Skeletal muscle satellite cell (primary cell): ENCODE measurements at regions not wholly inside any gene's neighbourhood (a gene's known extent, or its start where the extent isn't known, plus 50 kb on each side); places are given as distances from the start of the nearest gene placed in this dataset.
"Not testable (repeated sequence)": the region's sequence is repeated elsewhere in the genome, so short reads cannot be mapped to it uniquely, and the experiment has no call there.

Experiments used
- H3K27me3 ChIP-seq: 2 replicates; pipeline ENCODE4 v1.7.0; 2013; ENCODE audit warnings: low read length; ENCODE audit not compliant: control insufficient read depth, insufficient read depth
- H3K36me3 ChIP-seq: 2 replicates; pipeline ENCODE4 v1.7.0; 2013; ENCODE audit warnings: mild to moderate bottlenecking, control low read depth, low read length; ENCODE audit not compliant: insufficient read depth
- H3K4me1 ChIP-seq: 2 replicates; pipeline ENCODE4 v1.7.0; 2013; ENCODE audit warnings: low read length; ENCODE audit not compliant: control insufficient read depth, insufficient read depth
- H3K4me2 ChIP-seq: 2 replicates; pipeline ENCODE4 v1.7.0; 2013; ENCODE audit warnings: mild to moderate bottlenecking, low read length
- H3K4me3 ChIP-seq: 2 replicates; pipeline ENCODE4 v1.7.0; 2013; ENCODE audit warnings: low read length
- H3K9ac ChIP-seq: 2 replicates; pipeline ENCODE4 v1.7.0; 2013; ENCODE audit warnings: mild to moderate bottlenecking, low read depth, low read length, moderate library complexity
- H3K9me3 ChIP-seq: replicated peaks from 2 replicates; pipeline ENCODE4 v1.7.0; 2013; ENCODE audit warnings: mild to moderate bottlenecking, control low read depth, low read length

DNA sequence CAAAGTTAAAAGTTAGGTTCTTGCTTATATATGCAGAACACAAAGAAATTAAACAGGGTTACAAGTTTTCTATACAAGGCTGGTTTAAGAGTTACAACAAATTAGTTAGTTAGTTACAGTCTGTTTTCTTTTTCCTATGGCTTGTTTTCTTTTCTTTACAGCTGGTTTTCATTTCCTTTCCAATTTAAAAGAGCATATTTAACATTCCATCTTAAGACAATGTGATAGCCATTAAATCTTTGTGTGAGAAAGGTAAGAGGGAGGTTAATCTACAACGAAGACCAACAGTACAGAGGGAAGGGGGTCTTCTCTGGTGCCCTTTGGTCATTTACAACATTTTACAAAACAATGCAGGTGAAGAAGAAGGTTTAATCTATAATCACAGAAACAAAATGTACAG, 290.6 kb downstream of the ZNF674 start:
- H3K9ac ChIP-seq: no peak overlapping the region
- H3K27me3 ChIP-seq: no peaks in the 10 kb centered on the region
- H3K9me3 ChIP-seq: no peaks in the 10 kb centered on the region
- H3K4me3 ChIP-seq: no peak overlapping the region
- H3K4me1 ChIP-seq: peaks cover 11% of the 10 kb centered on the region
- no peaks in the 10 kb centered on the region for H3K36me3 ChIP-seq
- no peak overlapping the region for H3K4me2 ChIP-seq

DNA sequence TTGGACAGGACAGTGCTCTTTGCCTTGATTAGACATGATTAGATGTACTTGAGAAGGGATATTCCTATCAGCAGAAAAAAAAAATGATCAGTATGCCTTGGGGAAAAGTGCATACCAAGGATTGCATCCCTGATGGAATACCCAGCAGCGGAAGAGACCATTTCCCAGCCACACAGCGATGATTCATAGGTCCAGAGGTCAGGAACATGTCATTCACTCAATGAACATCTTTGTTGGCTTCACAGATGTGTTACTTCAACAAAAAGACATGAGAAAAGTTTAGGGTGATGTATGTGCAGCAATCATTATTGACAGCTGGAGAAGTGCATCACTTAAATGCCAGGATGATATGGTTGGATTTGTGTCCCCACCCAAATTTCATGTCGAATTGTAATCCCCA, 293.5 kb downstream of the ZNF674 start:
- Histone ChIP-seq H3K9ac (no peak overlapping the region), H3K9me3 (no peaks in the 10 kb centered on the region), H3K4me2 (no peak overlapping the region), H3K27me3 (peaks cover 3% of the 10 kb centered on the region), H3K36me3 (no peaks in the 10 kb centered on the region), H3K4me1 (peaks cover 11% of the 10 kb centered on the region), H3K4me3 (no peak overlapping the region)

DNA sequence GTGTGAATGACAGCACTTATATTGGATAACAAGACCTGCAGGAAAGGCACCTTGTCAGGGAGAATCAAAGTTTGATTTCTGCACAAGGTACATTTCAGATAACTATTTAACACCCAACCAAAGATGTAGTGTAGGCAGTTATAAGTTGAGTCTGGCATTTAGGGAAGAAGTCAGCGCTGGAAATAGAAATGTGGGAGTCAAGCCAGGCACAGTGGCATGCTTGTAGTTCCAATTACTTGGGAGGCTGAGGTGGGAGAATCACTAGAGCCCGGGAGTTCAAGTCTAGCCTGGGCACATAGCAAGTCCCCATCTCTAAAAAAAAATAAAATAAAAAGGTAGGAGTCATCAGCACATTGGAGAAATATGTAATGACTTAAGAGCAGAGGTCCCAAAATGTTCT, 295.1 kb downstream of the ZNF674 start:
- H3K4me2 ChIP-seq: no peak overlapping the region
- H3K36me3 ChIP-seq: no peaks in the 10 kb centered on the region
- H3K4me1 ChIP-seq: peaks cover 10% of the 10 kb centered on the region
- no peaks in the 10 kb centered on the region for H3K9me3 ChIP-seq
- H3K4me3 ChIP-seq: no peak overlapping the region
- peaks cover 3% of the 10 kb centered on the region for H3K27me3 ChIP-seq
- no peak overlapping the region for H3K9ac ChIP-seq

DNA sequence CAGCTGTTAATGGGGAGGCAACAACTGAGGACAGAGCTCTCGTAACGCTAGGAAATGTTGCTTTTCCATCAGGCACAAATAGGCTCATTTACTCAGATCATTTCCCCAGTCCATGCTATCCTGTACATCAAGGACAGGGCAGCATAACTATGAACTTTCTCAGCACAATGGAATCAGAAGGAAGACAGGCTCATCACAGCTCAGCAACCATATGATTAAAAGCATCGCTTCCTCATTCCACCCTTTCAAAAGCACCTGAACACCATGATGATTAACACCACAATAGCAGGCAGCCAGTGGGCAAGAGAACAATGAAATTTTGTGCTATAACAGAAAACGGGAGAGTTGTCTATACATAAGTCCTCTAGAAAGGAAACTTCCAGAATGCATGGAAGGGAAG, 297.8 kb downstream of the ZNF674 start:
- Histone ChIP-seq H3K36me3 (no peaks in the 10 kb centered on the region), H3K9me3 (no peaks in the 10 kb centered on the region), H3K4me2 (no peak overlapping the region), H3K4me1 (no peaks in the 10 kb centered on the region), H3K4me3 (no peak overlapping the region), H3K27me3 (peaks cover 3% of the 10 kb centered on the region), H3K9ac (no peak overlapping the region)

DNA sequence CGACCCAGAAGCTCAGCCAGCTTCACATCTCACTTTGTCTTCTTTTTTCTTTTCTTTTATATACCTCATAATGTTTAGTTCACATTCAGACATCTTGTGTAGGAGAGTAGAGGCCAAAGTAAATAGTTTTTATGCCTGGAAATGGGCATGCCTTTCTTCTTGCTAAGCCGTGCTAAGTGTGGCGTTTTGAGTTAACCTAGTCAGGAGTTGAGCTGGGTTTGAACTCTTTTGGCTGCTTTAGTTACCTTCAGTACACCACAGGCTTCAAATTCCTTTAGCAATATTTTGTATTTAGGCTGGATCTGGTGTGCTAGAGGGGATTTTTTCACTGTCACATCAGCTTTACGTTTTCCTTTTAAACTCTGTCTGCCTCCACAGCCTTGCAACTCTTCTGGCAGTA, 300.8 kb downstream of the ZNF674 start:
- no peak overlapping the region for H3K9ac ChIP-seq
- no peaks in the 10 kb centered on the region for H3K4me1 ChIP-seq
- H3K4me2 ChIP-seq: no peak overlapping the region
- peaks cover 3% of the 10 kb centered on the region for H3K27me3 ChIP-seq
- H3K4me3 ChIP-seq: no peak overlapping the region
- H3K36me3 ChIP-seq: no peaks in the 10 kb centered on the region
- no peaks in the 10 kb centered on the region for H3K9me3 ChIP-seq

DNA sequence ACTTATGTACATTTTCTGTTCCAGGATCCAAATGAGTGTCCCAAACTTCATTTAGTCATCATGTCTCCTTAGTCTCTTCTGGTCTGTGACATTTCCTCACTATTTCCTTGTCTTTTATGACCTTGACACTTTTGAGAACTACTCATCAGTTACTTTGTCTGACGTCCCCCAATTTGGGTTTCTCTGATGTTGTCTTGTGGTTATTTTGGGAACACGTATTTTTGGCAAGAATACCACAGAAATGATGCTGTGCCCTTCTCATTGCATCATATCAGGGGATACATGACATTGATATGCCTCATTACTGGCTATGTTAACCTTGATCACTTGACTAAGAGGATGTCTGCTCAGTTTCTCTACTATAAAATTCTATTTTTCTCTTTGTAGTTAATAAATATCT, 308.8 kb downstream of the ZNF674 start:
- Histone ChIP-seq H3K9ac (no peak overlapping the region), H3K4me3 (no peak overlapping the region), H3K4me1 (no peaks in the 10 kb centered on the region), H3K9me3 (no peaks in the 10 kb centered on the region), H3K27me3 (no peaks in the 10 kb centered on the region), H3K36me3 (no peaks in the 10 kb centered on the region), H3K4me2 (no peak overlapping the region)

DNA sequence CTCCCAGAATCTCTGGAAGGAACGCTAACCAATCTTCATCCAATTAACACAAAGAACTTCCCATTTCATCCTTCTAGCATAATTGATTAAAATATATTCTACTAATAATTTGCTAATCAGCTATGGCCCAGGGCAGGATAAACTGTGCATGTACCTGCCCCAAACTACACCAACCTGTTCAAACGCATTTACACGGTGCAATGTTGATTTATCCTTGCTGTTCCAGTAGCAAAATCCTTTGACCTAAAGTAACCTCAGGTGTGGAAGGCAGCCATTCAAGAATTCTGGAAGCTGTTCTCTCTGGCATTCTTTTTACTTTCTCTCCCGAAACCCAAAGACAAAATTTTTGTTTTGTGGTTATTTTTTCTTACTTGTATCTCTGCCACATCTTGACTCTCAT, 309.4 kb downstream of the ZNF674 start:
- Histone ChIP-seq H3K4me2 (no peak overlapping the region), H3K4me1 (no peaks in the 10 kb centered on the region), H3K9ac (no peak overlapping the region), H3K9me3 (no peaks in the 10 kb centered on the region), H3K36me3 (no peaks in the 10 kb centered on the region), H3K27me3 (no peaks in the 10 kb centered on the region), H3K4me3 (no peak overlapping the region)

DNA sequence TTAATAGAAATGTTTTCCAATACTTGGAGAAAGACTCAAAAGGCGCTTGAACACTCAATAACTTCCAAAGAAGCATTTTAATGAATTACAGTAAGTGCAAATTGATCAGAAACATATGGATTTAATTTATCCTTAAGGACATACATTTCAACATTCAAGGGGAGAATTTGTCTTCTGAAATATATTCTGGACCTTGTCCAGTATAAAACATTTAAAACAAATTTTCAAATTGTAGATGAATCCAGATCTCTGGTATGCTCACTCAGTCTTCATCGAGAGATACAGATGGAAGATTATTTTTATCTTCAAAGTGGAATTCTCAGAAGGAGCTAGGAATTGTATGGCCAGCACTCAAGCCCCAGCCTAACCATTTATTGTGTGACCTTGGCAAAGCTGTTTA, 310.4 kb downstream of the ZNF674 start:
- H3K4me1 ChIP-seq: no peaks in the 10 kb centered on the region
- no peaks in the 10 kb centered on the region for H3K9me3 ChIP-seq
- no peak overlapping the region for H3K4me3 ChIP-seq
- H3K36me3 ChIP-seq: no peaks in the 10 kb centered on the region
- no peak overlapping the region for H3K4me2 ChIP-seq
- no peak overlapping the region for H3K9ac ChIP-seq
- H3K27me3 ChIP-seq: no peaks in the 10 kb centered on the region

DNA sequence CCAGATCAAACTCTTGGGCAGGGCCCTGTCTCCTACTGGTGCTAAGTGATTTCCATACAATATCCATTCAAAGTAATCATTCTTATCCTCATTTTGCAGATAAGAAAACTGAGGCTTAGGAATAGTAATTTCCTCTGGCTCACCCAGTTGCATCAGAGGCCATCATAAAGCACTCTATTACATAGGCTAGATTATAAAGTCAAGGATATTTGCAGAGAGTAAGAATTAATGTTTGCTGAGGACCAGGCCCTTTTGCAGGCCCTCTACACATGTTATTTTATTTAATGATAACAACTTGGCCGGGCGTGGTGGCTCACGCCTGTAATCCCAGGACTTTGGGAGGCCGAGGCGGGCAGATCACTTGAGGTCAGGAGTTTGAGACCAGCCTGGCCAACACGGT, 316.8 kb downstream of the ZNF674 start:
- Histone ChIP-seq H3K4me1 (no peaks in the 10 kb centered on the region), H3K9me3 (no peaks in the 10 kb centered on the region), H3K27me3 (no peaks in the 10 kb centered on the region), H3K4me2 (no peak overlapping the region), H3K4me3 (no peak overlapping the region), H3K36me3 (no peaks in the 10 kb centered on the region), H3K9ac (no peak overlapping the region)

DNA sequence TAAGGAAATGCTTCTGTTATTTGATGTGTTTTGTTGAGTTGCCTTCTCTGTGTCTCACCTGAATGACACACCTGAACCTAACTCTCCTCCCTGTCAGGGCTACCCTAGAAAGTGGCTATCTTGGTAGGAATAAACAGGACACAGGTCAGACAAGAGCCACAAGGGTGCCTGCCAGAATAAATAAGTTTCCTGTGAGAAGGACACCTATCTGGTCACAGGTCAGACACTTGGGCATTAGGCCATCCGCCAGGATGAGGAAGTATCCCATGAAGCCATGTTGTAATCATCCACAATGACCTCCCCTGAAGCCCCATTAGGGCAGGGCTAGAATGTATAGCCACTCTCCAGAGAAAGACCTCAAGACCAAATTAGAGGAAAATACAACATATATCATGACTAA, 318.8 kb downstream of the ZNF674 start:
- H3K4me1 ChIP-seq: no peaks in the 10 kb centered on the region
- no peak overlapping the region for H3K4me2 ChIP-seq
- no peaks in the 10 kb centered on the region for H3K27me3 ChIP-seq
- H3K9ac ChIP-seq: no peak overlapping the region
- no peaks in the 10 kb centered on the region for H3K36me3 ChIP-seq
- no peak overlapping the region for H3K4me3 ChIP-seq
- no peaks in the 10 kb centered on the region for H3K9me3 ChIP-seq

DNA sequence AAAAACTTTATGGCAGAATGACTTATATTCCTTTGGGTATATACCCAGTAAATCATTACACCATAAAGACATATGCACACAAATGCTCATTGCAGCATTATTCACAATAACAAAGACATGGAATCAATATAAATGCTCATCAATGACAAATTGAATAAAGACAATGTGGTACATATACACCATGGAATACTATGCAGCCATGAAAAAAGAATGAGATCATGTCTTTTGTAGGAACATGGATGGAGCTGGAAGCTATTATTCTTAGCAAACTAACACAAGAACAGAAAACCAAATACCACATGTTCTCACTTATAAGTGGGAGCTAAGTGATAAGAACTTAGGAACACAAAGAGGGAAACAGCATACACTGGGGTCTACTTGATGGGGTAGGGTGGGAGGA, 321.7 kb downstream of the ZNF674 start:
- not testable (repeated sequence) for H3K4me2 ChIP-seq, H3K4me1 ChIP-seq, H3K9ac ChIP-seq, H3K36me3 ChIP-seq, H3K27me3 ChIP-seq, H3K4me3 ChIP-seq, H3K9me3 ChIP-seq

DNA sequence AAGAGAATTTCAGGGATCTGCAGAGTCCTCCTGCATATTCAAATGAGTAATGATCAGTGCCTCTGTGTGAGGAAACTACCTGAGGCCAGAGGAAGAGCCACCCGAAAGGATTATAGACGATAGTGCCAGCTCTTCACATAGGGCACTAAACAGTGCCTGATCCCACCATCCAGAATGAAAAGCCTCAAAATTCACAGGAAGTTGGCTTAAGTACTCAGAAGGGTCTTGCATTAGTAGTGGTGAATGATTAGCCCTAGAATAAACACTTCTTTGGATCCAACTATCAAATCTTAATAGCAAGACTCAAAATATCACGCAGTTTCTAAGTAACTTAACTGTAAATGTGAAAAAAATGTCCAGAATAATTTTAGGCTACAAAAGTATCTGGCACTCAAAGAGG, 324.4 kb downstream of the ZNF674 start:
- Histone ChIP-seq H3K4me2 (no peak overlapping the region), H3K4me3 (no peak overlapping the region), H3K9me3 (no peaks in the 10 kb centered on the region), H3K4me1 (no peaks in the 10 kb centered on the region), H3K9ac (no peak overlapping the region), H3K27me3 (peaks cover 7% of the 10 kb centered on the region), H3K36me3 (no peaks in the 10 kb centered on the region)

DNA sequence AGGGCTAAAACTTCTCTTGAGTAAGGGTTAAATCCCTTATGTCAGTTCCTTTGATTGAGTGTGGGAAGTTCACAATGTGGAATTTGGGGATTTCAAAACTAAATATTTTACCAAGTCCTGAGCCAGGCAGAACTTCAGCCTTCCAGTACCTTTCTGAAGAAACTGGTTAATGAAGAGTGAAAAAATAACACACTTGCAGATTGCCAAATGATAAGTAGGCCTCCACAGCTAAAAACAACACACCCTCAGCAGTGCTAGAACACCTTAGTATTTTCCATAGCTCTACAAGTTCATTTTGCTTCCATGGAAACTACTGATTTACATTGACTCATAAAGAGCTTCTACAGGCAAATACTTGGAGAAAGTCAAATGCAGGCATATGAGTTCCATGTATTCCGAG, 326.8 kb downstream of the ZNF674 start:
- no peaks in the 10 kb centered on the region for H3K36me3 ChIP-seq
- no peak overlapping the region for H3K4me2 ChIP-seq
- H3K4me3 ChIP-seq: no peak overlapping the region
- H3K9me3 ChIP-seq: no peaks in the 10 kb centered on the region
- H3K9ac ChIP-seq: no peak overlapping the region
- no peaks in the 10 kb centered on the region for H3K4me1 ChIP-seq
- H3K27me3 ChIP-seq: peaks cover 7% of the 10 kb centered on the region
